GM12878 (cell line): ENCODE measurements at regions not wholly inside any gene's neighbourhood (a gene's known extent, or its start where the extent isn't known, plus 50 kb on each side); places are given as distances from the start of the nearest gene placed in this dataset.

ENCODE experiments used
- ATAC-seq: fragments of 200-7000 bp; cut with Tn5 transposase; 3 replicates; pipeline ENCODE4 v1.9.1; 2020; ENCODE audit warnings: mild to moderate bottlenecking, moderate library complexity
- BruUV-seq: library from RNA; stranded (reverse); fragments of 400-500 nt; replicated peaks from 2 replicates; lab custom pipeline; 2021; lab: Mats Ljungman, UMichigan
- CTCF ChIA-PET: fragments of 300-600 bp; sonication (Branson Sonifier 250); formaldehyde crosslinking; extraction: SDS; loops from one replicate; lab custom pipeline; 2021; ENCODE audit warnings: inconsistent platforms; lab: Yijun Ruan, JAX
- POLR2A ChIA-PET: fragments of 350-600 bp; formaldehyde crosslinking; extraction: SDS; loops from one replicate; lab custom pipeline; 2021; ENCODE audit warnings: inconsistent platforms; lab: Charles Lee
- RAD21 ChIA-PET: fragments of 300-600 bp; sonication (Branson Sonifier 250); formaldehyde crosslinking; loops from one replicate; lab custom pipeline; 2023; ENCODE audit warnings: antibody characterized with exemption; ENCODE audit not compliant: unreplicated experiment; lab: Charles Lee
- SMC1A ChIA-PET: fragments of 300-600 bp; sonication (Branson Sonifier 250); formaldehyde crosslinking; loops from one replicate; lab custom pipeline; 2023; ENCODE audit not compliant: unreplicated experiment, uncharacterized antibody; lab: Charles Lee
- DNase-seq: peaks from one replicate; pipeline ENCODE4 v3.0.0-alpha.2; 2011; ENCODE audit warnings: low read depth, low spot score
- FAIRE-seq: peaks from 3 replicates; lab custom pipeline; 2011; peaks lifted over from hg19 to GRCh38; lab: Jason Lieb, UNC
- H2AFZ ChIP-seq: 2 replicates; pipeline ENCODE4 v1.6.0; 2011; ENCODE audit warnings: low read depth, low read length, control low read depth; ENCODE audit not compliant: control insufficient read depth
- H3K27ac ChIP-seq: 2 replicates; pipeline ENCODE4 v1.5.1; 2011; ENCODE audit warnings: control low read depth; ENCODE audit not compliant: control insufficient read depth, insufficient read depth
- H3K27me3 ChIP-seq, 2 experiments: replicated peaks in 1 of 2; 2 replicates each; pipeline versions ENCODE4 v1.6.0 to v1.6.1; 2011; ENCODE audit warnings: low read length in 1 of 2; ENCODE audit not compliant: control insufficient read depth in 2 of 2, insufficient read depth in 2 of 2
- H3K36me3 ChIP-seq, 2 experiments: 2 replicates each; pipeline ENCODE4 v1.5.1; 2011; ENCODE audit warnings: low read length in 1 of 2; ENCODE audit not compliant: control insufficient read depth in 2 of 2, insufficient read depth in 2 of 2
- H3K4me1 ChIP-seq: 2 replicates; pipeline ENCODE4 v1.6.1; 2011; ENCODE audit warnings: mild to moderate bottlenecking, low read length, moderate library complexity, mixed read lengths; ENCODE audit not compliant: control insufficient read depth, insufficient read depth
- H3K4me2 ChIP-seq: 2 replicates; pipeline ENCODE4 v1.6.0; 2011; ENCODE audit warnings: control low read depth; ENCODE audit not compliant: control insufficient read depth, insufficient read depth
- H3K4me3 ChIP-seq: fragments of 200-600 bp; sonication (generic); 2 replicates; pipeline ENCODE4 v1.5.1; 2016
- H3K79me2 ChIP-seq: 2 replicates; pipeline ENCODE4 v1.6.0; 2011; ENCODE audit warnings: low read length; ENCODE audit not compliant: control insufficient read depth, insufficient read depth
- H3K9ac ChIP-seq: 2 replicates; pipeline ENCODE4 v1.8.0; 2011; ENCODE audit warnings: low read length, control low read depth, mixed read lengths; ENCODE audit not compliant: control insufficient read depth, insufficient read depth
- H3K9me3 ChIP-seq: replicated peaks from 3 replicates; pipeline ENCODE4 v1.5.1; 2011; ENCODE audit warnings: mild to moderate bottlenecking, low read length; ENCODE audit not compliant: control insufficient read depth, insufficient read depth
- H4K20me1 ChIP-seq: 2 replicates; pipeline ENCODE4 v1.6.0; 2011; ENCODE audit not compliant: control insufficient read depth, insufficient read depth
- CBFB ChIP-seq: IDR thresholded peaks from 2 replicates; pipeline ENCODE4 v1.6.1; 2016; ENCODE audit warnings: antibody characterized with exemption, low read depth
- EZH2 ChIP-seq: IDR thresholded peaks from 2 replicates; pipeline ENCODE4 v1.6.1; 2012; ENCODE audit warnings: low read depth, mild to moderate bottlenecking, control low read depth, inconsistent platforms, low read length, borderline replicate concordance; ENCODE audit not compliant: control insufficient read depth
- GATAD2B ChIP-seq: fragments of 450-650 bp; conservative IDR thresholded peaks from 2 replicates; pipeline ENCODE4 v1.6.1; 2017; ENCODE audit warnings: low read depth, mild to moderate bottlenecking, moderate library complexity
- NR2C1 ChIP-seq: fragments of 450-650 bp; IDR thresholded peaks from 2 replicates; pipeline ENCODE4 v1.6.1; 2017; ENCODE audit warnings: antibody characterized with exemption, mild to moderate bottlenecking, moderate library complexity
- RCOR1 ChIP-seq: conservative IDR thresholded peaks from 2 replicates; pipeline ENCODE4 v1.6.1; 2012; ENCODE audit warnings: low read depth, low read length, improper control_type of control experiment
- SUZ12 ChIP-seq: fragments of 200-600 bp; sonication (generic); IDR thresholded peaks from one replicate; pipeline ENCODE4 v1.6.1; 2018; ENCODE audit warnings: antibody characterized with exemption, mild to moderate bottlenecking; ENCODE audit not compliant: unreplicated experiment
- YY1 ChIP-seq: IDR thresholded peaks from 2 replicates; pipeline ENCODE4 v1.6.1; 2011; ENCODE audit warnings: low read depth, mild to moderate bottlenecking, low read length
- ZNF384 ChIP-seq: IDR thresholded peaks from 2 replicates; pipeline ENCODE4 v1.6.1; 2012; ENCODE audit warnings: low read depth, mild to moderate bottlenecking, low read length, improper control_type of control experiment, borderline replicate concordance
- WGBS: methylation state at CpG from one replicate; pipeline ENCODE4 v1.1.6; 2016; ENCODE audit warnings: low lambda C conversion rate; ENCODE audit not compliant: insufficient replicate concordance, insufficient coverage; ENCODE audit errors: missing lambda C conversion rate; 5-methylcytosine and 5-hydroxymethylcytosine counted together
- in situ Hi-C: fragments of 300-500 bp; cut with MboI; formaldehyde crosslinking; loops from 9 replicates; pipeline ENCODE4 v1.14.3; 2018; ENCODE audit warnings: mixed read lengths
- intact Hi-C: fragments of 100-400 bp; cut with micrococcal nuclease; formaldehyde crosslinking; loops from one replicate; pipeline ENCODE4 v1.14.2; 2022; ENCODE audit not compliant: unreplicated experiment
- TF ChIP-seq, protein P1 (sequence below): fragments of 450-650 bp; IDR thresholded peaks from 2 replicates; pipeline ENCODE4 v1.6.1; 2014; ENCODE audit warnings: mild to moderate bottlenecking

DNA sequence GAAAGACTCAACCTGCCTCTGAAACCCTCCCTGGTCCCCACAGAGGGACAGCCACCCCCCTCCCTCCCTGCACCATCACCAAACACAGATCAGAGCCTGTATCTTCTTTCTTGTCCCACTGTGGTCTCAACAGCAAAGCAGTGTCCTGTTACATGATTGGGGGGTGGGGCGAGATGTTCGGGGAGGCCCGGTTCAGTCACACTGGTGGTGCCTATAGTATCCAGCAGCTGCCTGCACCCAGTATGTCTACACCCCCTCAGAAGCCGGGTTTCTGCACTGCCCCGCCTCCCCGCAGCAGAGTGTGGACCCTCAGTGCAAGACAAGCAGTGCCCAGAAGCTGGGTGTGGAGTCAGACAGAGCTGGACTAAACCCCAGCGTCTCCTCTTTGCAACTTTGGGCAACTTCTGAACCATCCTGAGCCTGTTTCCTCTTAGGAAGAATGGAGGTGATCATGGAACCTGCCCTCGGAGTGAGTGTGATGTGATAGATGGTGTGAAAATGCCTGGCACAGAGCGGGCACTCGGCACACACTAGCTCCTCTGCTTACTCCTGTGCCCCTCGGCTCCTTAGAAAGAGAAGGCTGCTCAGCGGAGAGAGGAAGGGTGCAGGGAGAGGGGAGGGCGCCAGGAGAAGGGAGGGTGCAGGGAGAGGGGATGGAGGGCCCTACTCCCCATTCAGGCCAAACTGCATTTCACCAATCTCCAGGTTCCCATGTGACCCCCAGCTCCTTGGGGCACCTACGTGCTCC lies 84.0 kb upstream of the TNRC6C start (continued):
- TF ChIP-seq, protein P1, sequence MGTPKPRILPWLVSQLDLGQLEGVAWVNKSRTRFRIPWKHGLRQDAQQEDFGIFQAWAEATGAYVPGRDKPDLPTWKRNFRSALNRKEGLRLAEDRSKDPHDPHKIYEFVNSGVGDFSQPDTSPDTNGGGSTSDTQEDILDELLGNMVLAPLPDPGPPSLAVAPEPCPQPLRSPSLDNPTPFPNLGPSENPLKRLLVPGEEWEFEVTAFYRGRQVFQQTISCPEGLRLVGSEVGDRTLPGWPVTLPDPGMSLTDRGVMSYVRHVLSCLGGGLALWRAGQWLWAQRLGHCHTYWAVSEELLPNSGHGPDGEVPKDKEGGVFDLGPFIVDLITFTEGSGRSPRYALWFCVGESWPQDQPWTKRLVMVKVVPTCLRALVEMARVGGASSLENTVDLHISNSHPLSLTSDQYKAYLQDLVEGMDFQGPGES: no peak
- TF ChIP-seq NR2C1: no peak
- no peak for TF ChIP-seq SUZ12
- TF ChIP-seq ZNF384: no peak
- no peak for TF ChIP-seq GATAD2B
- TF ChIP-seq RCOR1: no peak

DNA sequence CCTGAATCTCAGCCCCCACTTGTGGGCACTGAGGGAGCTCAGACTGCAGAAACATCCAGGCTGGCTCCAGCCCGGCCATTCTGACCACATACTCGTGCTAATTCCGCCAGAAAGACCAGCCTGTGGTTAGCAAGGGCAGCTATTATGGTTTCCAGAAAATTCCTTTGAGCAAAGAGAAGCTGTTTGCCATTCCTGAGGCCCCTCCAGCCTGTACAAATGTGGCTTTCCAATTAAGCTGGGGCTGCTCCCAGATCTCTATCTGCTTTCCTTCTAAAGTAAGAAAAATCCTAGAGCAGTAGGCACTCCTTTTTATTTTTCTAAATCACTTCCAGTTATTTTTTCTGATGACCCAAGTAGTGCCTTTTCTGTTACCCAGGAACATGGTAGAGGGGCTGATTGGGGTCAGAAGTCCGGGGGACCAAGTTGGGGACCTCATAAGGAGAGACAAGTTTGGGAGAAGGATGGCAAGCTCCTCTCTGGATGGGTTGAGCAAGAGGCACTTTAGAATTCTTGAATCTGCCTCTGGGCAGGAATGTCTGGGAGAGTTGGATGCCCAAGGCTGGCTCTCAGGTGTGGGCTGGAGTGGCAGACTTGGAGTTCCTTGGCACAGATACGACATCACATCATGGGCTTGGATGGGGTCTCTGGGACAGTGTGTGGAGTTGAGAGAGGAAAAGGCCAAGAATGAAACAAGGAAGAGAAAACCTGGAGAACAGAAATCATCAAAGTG lies 83.3 kb upstream of the TNRC6C start:
- ChIA-PET SMC1A (no interaction called here), RAD21 (interaction anchor here (1.3 kb wide), 1 partner anchor 11 kb away, joined by 3 read pairs; no protein-coding TSS in a partner anchor), CTCF (interaction anchor here (1.6 kb wide), 1 partner anchor 9 kb away, joined by 3 read pairs; no protein-coding TSS in a partner anchor), POLR2A (no interaction called here)
- no peak overlapping the region for H2AFZ ChIP-seq
- no TSS peak for BruUV-seq
- peaks cover 0 to 4% of the 10 kb centered on the region in 2 experiments; a peak in 1 of 4 replicates for H3K27me3 ChIP-seq
- no peak for ATAC-seq
- intact Hi-C loops: no loop called here
- H3K9ac ChIP-seq: no peak overlapping the region
- no peak overlapping the region for H3K27ac ChIP-seq
- H3K4me1 ChIP-seq: peaks cover 2% of the 10 kb centered on the region
- H3K36me3 ChIP-seq: no peaks in the 10 kb centered on the region
- no peak overlapping the region for H3K4me3 ChIP-seq
- DNase-seq: no peak
- H3K79me2 ChIP-seq: no peaks in the 10 kb centered on the region
- H3K9me3 ChIP-seq: peaks cover 21% of the 10 kb centered on the region
- TF ChIP-seq SUZ12 (no peak), YY1 (no peak), CBFB (no peak), EZH2 (no peak)
- no peak for FAIRE-seq
- in situ Hi-C loops: no loop called here
- H4K20me1 ChIP-seq: no peaks in the 10 kb centered on the region
- H3K4me2 ChIP-seq: no peak overlapping the region
- WGBS: 20% methylated on average over 5 of the region's 5 CpGs
